ENCODE measurements at regions not wholly inside any gene's neighbourhood (a gene's known extent, or its start where the extent isn't known, plus 50 kb on each side); places are given as distances from the start of the nearest gene placed in this dataset.

GRCh38 chr2:65790676-65790935, 358.2 kb upstream of the SPRED2 start (continued):
- TF ChIP-seq ATF3 (CRISPR knock-in tag; IDR thresholded peaks at IDR 0.05), result no peak

GRCh38 chr2:65789923-65790675, 357.7 kb upstream of the SPRED2 start:
- Histone ChIP-seq H4K20me1 (ENCODE audit: insufficient read depth, low read length) (no peaks in the 10 kb centered on the region), H3K79me2 (ENCODE audit: insufficient read depth, low read length) (no peaks in the 10 kb centered on the region), H3K4me1 (ENCODE audit: insufficient read depth, low read length) (no peaks in the 10 kb centered on the region), H3K27ac (ENCODE audit: extremely low read length, insufficient read depth, low read length) (no peak overlapping the region), H3K27me3 (ENCODE audit: control insufficient read depth in 1 of 2, insufficient read depth in 2 of 2, low read length in 2 of 2) (0 out of 5 replicates have a peak, but pooled peaks cover 0 to 5% of the 10 kb centered on the region in 2 experiments), H3K4me2 (ENCODE audit: low read depth, low read length) (no peak overlapping the region), H2AFZ (ENCODE audit: low read length) (no peak overlapping the region), H3K9ac (ENCODE audit: insufficient read depth, low read depth, low read length) (no peak overlapping the region), H3K4me3 (replicated peaks in 1 of 3; ENCODE audit: insufficient read depth in 1 of 3, low read depth in 2 of 3, low read length in 3 of 3) (no peak overlapping the region), H3K9me3 (ENCODE audit: low read length) (no peaks in the 10 kb centered on the region), H3K36me3 (replicated peaks in 1 of 2; ENCODE audit: control insufficient read depth in 1 of 2, insufficient read depth in 2 of 2, low read length in 2 of 2) (no peaks in the 10 kb centered on the region)
- CTCF ChIA-PET (ENCODE audit: low intra/inter-chr PET ratio, low total read pairs), result no interaction called here
- POLR2A ChIA-PET, result no interaction called here
- DNase-seq (ENCODE audit: low spot score) (no peak), ATAC-seq (no peak; the same call in 2 of the 3 replicates), FAIRE-seq (no peak)
- no peak for TF ChIP-seq ZNF260 (CRISPR knock-in tag; IDR thresholded peaks at IDR 0.05; ENCODE audit: borderline replicate concordance, low read depth)
- no peak for TF ChIP-seq SP1 (IDR thresholded peaks at IDR 0.05)
- TF ChIP-seq SP1 (CRISPR knock-in tag; IDR thresholded peaks at IDR 0.05), result no peak
- TF ChIP-seq ZSCAN29 (CRISPR knock-in tag; conservative IDR thresholded peaks at IDR 0.05), result no peak
- no peak for TF ChIP-seq YY1 (IDR thresholded peaks at IDR 0.05; ENCODE audit: insufficient read depth, insufficient replicate concordance, low read depth, low read length)
- TF ChIP-seq RARG (CRISPR knock-in tag; IDR thresholded peaks at IDR 0.05; ENCODE audit: low read depth), result no peak
- no peak for TF ChIP-seq CREB1 (IDR thresholded peaks at IDR 0.05)
- no peak for TF ChIP-seq CREB1 (CRISPR knock-in tag; IDR thresholded peaks at IDR 0.05)
- no peak for TF ChIP-seq ZNF317 (CRISPR knock-in tag; IDR thresholded peaks at IDR 0.05)
- TF ChIP-seq PREB (CRISPR knock-in tag; IDR thresholded peaks at IDR 0.05), result no peak
- no peak for TF ChIP-seq PHF8 (CRISPR knock-in tag; IDR thresholded peaks at IDR 0.05)
- BruUV-seq (replicated peaks), result no TSS peak
- 66% methylated on average over 28 of the region's 30 CpGs for WGBS (ENCODE audit: low lambda C conversion rate)
- in situ Hi-C loops (cut with HindIII; ENCODE audit: extremely low pct_ligation_motif_present, low pct_unique_long_range_greater_than_20kb) (no loop called here), intact Hi-C loops (cut with micrococcal nuclease; ENCODE audit: unreplicated experiment) (no loop called here)
